Hematopoietic multipotent progenitor cell treated with erythropoietin and hydrocortisone succinate and interleukin-3 and kit ligand, for 4 days (in vitro differentiated cells): ENCODE measurements at regions not wholly inside any gene's neighbourhood (a gene's known extent, or its start where the extent isn't known, plus 50 kb on each side); places are given as distances from the start of the nearest gene placed in this dataset.
A peak's percentile ranks its signal among the peaks of the same experiment; 100 is the strongest.

ENCODE experiments used
- DNase-seq: peaks from one replicate; pipeline ENCODE4 v3.0.0-alpha.2; 2015

DNA sequence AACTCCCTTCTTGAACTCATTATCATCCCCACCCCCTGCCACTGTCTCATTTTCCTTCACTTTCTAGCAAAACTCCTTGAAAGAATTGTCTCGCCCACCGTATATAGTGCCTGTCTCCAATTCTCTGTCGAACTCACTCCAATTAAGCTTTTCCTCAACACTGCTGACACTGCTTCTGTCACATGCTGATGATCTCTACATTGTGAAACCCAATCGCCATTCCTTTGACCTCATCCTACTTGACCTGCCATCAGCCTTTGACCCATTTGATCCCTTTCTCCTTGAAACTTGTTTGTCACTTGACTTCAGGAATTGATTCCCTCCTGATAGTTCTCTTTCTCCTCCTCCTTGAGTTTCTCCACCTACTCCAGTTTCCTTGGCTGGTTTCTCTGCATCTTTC is 54.8 kb downstream of the CCDC71L start:
- no peak for DNase-seq

DNA sequence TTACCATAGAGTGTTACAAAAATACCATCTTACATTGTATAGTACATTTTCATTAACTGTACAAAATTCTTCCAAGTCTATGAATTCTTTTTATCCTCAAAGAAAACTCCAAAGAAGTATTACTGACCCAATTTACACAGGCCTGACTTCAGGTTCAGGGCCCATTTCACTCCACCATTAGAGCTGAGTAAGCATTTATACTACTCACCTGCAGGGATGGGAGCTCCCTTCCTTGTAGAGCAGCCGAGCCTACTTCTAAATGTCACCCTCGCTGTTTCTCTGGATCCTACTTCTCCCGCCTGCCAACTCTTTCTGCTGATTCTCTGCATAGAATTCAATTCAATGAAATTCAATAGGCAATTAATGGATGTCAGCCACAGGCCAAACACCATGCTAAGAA is 56.0 kb downstream of the CCDC71L start:
- DNase-seq = no peak

DNA sequence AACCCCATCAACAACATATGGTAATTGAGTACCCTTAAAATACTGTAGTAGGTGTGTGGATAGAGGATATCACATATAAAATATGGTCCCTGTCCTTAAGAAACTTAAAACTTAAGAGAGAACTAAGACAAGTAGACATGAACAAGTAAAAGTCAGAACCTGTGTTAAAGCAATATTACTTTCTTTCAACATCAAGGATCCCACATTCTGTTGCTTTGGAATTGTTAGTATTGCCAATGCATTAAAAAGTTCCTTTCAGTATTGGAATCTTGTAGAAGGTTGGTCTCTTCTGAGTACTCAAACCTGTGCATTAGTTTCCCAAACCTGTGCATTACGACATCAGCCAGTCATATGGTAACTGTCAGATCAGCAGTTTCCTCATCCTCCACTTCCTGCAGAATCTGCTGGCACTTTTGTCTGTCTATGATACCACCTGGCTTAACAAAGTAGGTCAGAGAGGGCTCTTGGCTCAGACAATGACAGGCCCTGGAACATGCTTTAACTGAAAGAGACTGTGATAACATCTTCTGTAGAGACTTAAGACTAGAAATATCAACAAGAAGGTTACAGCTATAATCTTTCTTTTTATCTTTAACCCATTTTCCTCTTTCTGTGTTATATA is 56.5 kb downstream of the CCDC71L start:
- DNase-seq = peak; percentile 50

DNA sequence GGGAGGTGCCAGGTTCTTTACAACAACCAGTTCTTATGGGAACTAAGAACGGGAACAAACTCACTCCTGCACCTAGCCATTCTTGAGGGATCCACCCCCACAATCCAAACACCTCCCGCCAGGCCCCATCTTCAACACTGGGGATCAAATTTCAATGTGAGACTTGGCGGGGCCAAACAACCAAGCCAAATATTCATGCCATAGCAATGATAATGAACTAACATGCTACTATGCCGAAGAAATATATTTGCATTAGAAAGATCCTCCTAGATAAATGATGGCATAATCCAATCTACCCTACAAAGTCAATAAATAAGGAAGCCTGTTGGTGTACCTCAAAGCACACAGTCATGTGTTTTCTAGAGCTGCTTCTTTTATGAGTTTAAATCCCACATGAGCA is 57.6 kb downstream of the CCDC71L start:
- DNase-seq = no peak

DNA sequence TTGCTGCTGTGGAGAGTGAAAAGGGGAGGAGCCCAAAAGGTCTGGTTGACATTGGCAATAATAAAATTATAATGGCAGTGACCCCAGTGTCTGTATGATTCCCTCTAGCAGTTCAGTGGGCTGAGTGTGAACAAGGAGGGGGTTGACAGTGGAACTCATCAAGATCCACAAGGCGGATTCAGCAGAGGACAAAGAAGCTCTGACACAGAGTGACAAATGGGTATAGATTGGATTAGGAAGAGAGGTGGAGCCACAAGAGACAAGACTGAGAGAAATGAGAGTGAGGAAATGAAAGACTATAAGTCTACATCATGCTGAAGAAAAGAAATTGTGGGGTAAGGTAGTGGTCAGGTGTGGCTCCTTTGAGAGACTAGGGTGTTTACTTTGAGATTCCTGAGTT is 58.9 kb downstream of the CCDC71L start:
- no peak for DNase-seq

DNA sequence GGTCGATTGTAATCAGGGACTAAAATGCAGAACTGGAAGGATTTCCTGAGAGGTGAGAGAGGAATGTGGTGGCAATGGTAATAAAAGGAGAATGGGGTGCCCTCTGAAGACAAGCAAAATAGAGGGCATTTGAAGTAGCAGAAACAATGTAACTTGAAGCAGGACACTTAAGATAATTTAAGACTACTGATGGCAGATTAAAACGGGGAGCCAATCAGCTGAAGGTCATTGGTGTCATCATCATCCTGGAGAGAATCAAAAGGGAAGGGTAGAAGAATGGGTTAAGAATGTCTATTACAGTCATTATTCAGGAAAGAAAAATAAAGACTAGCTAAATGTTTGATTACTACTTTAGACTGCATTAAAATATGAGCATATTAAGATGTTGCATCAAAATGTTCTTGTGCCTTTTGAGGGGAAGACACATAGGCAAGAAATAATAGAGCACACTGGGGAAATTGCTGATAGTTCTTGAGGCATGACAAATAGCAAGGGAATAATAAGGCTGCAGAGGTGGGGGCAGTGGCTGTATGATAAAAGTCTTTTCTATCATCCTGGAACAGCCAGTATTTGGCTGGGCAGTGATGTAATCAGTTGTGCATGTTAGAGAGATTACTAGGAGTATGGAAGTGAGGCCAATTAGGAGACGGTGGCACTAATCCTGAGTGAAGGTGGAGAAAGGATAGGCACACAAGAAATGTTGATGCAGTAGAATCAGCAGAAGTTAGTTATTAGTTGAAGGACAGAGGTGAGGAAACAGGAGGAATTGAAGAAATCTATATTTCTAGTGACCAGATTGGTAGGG is 60.2 kb downstream of the CCDC71L start:
- peak; percentile 10 for DNase-seq

DNA sequence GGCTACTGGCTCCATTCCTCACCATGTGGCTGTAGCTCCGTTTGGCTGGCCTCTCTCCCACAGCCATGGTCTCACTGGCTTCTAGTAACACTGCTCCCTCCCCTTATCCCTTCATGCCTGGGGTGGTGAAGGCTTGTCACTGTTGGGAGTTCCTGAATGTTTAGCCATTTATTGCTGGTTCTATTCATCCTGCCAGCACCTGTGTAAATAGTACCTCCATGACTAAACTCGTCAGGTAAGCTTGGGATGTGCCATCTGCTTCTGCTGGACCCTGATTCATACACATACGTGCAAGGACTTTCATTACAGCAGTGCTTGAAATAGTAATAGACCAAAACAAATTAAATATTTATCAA is 61.6 kb downstream of the CCDC71L start:
- DNase-seq = no peak

DNA sequence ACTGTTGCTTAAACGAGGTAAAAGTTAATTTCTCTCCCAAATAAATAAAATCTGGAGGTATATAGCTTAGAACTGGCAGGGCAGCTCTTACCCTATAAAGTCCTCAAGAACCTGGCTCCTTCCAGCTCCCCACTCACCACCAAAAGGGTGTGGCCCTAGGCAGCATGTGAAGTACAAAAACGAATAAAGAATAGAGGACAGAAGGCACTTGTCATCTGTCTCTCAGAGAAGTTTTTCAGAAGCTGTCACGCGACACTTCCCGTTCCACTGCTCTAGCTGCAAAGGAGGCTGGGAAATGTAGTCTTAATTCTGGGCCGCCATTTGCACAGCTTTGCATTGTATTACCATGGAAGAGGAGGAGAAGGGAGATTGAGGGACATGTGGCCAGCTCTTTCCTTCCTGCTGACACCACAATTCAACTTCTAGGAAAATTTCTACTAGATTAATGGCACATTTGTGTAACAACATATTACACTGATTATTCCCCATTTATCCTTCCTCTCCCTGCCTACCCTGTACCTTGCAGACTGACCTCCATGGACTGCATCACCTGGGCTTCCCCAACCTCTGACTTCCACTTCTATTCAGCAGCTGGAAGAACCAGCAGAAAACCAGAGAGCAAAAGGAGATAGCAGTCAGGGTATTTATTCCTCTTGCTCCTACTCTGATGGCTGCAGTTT is 62.2 kb downstream of the CCDC71L start:
- DNase-seq = peak; percentile 96

DNA sequence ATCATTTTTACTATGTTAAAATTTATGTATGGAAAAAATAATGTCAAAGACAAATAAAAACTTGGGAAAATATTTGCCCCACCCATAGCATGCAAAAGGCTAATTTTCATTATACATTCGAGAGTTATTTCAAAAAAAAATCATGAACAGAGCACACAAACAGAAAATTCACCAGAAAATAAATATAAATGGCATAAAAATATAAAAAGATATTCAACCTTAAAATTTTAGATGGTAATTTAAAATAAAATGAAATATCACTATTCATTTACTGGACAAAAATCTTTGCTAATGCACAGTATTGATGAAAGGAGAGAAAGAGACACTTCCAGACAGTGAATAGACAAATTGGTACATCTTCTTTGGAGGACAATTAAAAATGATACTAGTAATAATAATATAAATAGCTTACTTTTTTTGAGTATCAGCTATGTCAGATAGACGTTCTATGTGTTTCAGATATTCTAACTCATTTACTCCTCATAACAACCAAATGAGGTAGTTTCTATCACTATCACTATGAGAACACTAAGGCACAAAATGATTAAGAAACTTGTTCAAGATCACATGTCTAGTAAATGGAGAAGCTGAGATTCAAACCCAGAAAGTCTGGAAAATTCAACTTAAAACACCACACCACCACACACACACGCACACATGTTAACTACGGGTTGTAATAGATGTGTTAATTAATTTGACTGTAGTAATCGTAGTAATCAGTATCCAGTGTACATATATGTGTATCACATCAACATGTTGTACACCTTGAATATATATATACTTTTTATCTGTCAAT is 63.0 kb downstream of the CCDC71L start:
- DNase-seq = no peak

DNA sequence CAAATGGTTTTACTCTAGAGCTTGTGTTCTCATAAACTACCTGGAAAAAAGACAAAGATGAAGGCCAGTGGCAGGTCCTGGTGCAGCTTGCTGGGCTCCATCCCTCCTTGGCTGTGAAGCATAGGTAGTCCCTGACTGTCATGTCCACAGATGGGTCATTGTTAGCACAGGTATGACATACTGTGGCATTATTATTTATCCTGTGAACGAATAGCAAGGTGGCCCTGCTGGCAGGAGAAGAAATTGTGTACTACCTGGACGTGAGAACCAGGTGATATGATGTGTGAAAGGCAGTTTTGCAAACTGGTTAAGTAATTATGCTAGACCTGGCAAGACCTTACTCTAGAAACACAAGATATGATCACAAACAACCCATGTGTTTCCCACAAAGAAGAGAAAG is 63.9 kb downstream of the CCDC71L start:
- no peak for DNase-seq

DNA sequence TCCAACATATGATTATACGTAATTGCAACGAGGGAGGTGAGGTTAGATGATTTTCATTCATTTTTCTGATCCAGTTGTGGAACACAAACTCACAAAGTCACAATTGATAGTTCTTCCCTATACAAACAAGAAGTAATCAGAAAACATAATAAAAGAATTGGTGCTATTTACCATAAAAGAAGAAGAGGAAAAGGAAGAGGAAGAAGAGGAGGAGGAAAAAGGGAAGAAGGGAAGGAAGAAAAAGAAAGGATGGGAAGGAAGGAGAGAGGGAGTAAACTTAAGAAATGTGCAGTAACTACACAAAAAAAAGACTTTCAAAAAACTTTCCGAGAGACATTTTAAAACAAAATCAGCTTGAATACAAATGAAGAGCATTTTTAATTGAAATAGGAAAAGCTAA is 65.0 kb downstream of the CCDC71L start:
- DNase-seq = no peak

DNA sequence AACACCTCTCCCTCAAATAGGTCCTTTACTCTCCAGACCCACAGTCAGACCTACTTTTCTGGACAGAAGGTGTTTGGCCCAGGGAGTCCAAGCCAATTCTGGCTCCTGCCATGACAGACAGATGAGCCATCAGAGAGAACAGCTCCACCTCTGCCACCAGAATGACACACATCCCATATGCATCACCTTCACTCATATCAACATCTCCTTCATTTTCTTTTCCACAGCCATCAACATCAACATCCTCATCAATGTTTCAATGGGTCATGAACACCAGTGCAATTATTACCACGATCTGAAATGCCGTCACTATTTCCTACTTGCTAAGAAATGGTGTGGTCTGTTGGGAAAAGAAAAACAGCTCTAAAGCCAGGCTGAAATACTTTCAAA is 67.9 kb downstream of the CCDC71L start:
- DNase-seq = no peak

DNA sequence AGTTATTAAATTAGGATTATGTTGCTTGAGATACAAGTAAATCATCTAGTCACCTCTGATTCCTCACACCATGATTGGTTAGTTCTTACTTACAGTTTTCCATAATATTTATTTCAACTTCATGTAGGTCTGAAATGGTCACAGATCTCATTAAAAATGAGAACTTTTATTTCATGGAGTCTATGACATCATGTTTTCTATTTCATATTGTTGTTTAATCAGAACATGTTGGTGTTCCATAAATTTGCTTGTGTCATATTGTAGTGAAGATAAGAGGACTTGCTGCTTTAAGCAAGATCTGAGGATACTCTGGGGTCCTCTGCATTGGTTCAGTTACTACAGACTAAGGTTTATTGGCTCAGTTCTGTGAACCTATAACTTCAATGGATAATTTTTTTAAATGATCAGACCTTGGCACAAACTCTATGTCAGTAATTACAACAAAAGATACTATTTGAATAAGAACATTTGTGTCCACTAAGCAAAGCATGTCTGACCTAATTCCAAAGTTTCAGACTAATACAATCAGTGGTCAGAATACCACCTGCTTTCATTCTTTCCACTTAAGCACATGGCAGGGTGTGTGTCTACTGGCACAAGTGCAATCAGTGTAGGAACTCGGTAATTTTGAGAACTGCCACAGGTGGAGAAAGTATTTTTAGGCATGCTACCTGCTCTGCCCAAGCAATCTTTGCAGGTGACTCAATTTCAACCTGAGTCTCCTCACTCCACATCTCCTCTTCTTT is 68.5 kb downstream of the CCDC71L start:
- DNase-seq = no peak

DNA sequence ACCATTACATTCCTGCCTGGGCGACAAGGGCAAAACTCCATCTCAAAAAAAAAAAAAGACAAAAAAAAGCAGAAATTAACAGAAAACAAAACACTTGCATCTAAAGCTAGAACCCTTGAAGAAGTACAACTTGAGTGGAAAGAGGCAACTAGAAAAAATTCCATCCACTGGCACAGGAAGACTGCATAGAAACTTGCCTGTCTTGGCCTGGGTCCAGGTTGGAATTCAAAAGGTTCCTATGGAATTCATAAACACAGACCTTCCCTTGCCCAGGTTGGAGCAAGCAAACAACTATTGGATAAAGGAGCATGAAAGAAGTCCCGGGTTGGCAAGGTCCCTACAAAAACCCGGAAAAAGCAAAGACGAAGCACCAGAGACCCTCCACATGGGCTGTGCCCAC is 69.8 kb downstream of the CCDC71L start:
- DNase-seq = no peak

DNA sequence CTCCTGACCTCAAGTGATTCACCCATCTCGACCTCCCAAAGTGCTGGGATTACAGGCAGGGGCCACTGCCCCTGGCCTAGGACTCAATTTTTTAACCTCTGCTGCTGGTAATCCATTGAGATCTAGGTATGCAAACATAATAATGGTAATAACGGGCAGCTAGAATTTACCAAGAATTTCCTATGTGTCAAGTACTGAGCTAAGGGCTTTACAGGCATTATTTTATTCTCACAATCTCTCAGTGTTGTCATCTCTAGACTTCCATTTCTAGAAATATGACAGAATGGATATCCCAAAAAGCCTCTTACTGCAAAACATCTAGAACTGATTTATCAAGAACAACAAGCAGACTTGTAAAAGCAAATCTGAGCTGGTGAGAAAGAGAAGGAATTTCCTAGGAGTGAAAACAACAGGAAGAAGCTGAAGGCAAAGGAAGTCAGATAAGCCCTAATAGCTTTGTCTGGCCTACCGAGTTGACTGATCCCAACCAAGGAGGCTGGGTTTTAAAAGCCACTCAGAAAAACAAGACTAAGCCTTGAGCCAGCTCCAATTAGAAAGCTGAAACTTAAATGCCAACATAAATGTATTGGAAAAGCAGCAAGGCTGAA is 70.6 kb downstream of the CCDC71L start:
- DNase-seq = peak; percentile 38

DNA sequence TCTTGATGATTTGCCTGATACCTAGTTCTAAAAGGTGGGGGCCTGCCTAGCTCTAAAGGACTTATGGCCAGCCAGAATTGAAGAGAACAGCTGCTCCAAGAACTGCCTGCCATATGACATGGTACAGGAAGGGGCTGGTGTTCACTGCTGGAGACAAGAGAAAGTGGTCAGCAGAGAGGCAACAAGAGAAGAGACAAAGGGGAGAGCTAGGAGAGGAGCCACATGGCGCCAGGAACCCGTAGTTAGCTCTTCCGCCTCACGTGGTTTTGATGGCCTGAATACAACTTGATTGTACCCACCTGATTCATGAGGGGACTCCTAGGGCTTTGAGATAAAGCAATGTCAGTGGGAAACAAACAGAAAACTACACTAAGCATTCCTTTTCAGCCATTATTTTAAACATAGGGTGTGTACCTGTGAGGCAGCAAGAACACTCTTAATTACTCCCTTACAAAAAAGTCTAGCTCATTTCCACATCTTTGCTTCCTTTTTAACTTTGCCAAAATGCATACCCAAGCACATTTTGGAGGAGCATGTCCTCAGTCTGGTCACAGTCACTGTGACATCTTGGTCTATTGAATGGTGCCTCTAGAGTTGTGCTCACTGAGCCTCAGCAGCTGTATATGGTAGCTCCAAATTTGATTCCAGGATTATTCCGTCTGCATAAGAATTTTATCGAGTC is 71.6 kb downstream of the CCDC71L start:
- no peak for DNase-seq

DNA sequence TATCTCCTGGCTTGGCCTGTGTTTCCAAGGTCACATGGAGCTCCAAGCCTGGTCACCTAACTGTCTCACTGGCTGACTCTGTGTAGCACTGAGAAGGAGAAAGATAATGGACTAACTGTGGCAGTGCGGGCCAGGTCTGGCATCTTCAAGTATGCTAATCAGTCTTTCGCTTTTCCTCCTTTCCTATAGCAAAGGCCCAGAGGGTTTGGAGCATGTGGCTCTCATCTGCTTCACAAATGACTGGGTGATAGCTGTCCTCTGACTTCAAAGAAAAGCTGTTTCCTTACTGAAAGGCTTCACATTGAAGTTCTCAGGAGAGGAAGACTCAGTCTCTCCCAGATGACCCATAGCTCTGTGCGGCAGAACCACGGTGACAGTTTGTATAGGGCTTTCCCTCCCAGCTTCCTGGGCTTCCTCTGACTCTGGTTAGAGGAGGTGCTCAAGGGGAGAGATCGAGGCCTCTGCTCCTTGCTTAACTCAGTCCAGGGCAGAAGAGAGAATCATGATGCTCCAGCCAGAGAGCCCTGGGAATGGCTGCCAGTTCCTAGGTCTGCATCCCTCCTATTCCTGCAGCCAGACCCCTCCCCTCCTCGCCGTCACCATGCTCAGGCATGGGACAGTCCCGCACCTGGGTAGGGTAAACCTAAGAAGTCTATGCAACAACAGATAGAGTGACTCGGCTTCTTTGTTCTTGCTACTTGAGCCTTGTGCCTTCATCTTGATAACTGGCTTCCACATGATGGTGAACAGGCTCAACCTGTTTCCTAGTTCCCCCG is 72.3 kb downstream of the CCDC71L start:
- DNase-seq = no peak

DNA sequence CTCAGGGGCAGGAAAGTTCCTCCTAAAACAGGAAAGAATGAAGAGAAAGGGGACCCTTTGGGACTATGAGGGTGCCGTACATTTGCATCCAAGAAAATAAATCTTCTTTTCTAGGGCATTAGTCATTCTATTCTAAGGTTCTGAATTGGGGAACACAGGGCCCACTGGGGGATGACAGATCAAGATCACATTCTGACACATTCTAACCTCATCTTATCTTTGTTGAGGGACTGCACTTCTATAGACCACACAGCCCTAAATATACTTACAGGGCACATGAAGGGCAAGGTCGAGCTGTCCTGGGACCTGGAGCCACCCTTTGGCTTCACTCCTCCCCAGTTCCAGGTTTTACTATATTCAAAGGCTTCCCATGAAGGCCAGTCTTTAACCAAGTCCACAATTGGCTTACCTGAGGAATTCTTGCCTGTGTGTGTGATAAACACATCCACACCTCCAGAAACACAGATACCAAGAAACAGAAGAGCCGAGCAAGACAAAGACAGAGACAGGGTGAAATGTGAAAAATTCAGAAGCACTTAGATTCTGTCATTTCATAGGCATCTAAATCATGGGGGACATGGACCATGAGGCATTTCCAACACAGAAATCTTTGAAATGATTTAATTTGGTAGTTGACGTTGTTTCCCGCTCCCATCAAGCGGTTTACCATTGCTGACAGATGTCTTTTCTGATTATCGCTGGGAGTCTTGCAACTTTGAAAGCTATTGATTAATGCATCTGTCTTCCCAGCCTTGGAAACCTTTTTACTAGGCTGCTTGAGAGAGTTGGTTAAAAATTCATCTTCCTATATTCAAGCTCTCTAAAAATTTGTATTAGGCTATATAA is 75.8 kb downstream of the CCDC71L start:
- peak; percentile 16 for DNase-seq
